ENCODE measurements at regions not wholly inside any gene's neighbourhood (a gene's known extent, or its start where the extent isn't known, plus 50 kb on each side); places are given as distances from the start of the nearest gene placed in this dataset.

GRCh38 chr12:66862356-66862985, 183.6 kb upstream of the GRIP1 start:
- Histone ChIP-seq H3K4me3 (ENCODE audit: low read depth in 1 of 5, low read length in 5 of 5) (no peak overlapping the region), H3K36me3 (ENCODE audit: control insufficient read depth in 5 of 5, insufficient read depth in 5 of 5, low read length in 5 of 5) (no peaks in the 10 kb centered on the region), H3K27ac (ENCODE audit: low read depth, low read length) (no peak overlapping the region), H3K9me3 (ENCODE audit: control insufficient read depth in 5 of 5, low read length in 5 of 5) (no peaks in the 10 kb centered on the region), H3K4me1 (ENCODE audit: control insufficient read depth in 5 of 5, insufficient read depth in 5 of 5, low read length in 5 of 5) (no peaks in the 10 kb centered on the region), H3K9ac (ENCODE audit: low read length in 5 of 5) (no peak overlapping the region), H3K27me3 (ENCODE audit: control insufficient read depth in 5 of 5, insufficient read depth in 4 of 5, low read length in 5 of 5) (peaks cover 0 to 3% (median 0%) of the 10 kb centered on the region in 5 donors)

- H3K4me1 ChIP-seq (ENCODE audit: control insufficient read depth in 5 of 5, insufficient read depth in 5 of 5, low read length in 5 of 5), result no peaks in the 10 kb centered on the region
- no peaks in the 10 kb centered on the region for H3K9me3 ChIP-seq (ENCODE audit: control insufficient read depth in 5 of 5, low read length in 5 of 5)
- no peak overlapping the region for H3K9ac ChIP-seq (ENCODE audit: low read length in 5 of 5)
- H3K27me3 ChIP-seq (ENCODE audit: control insufficient read depth in 5 of 5, insufficient read depth in 4 of 5, low read length in 5 of 5), result peaks cover 0 to 3% (median 0%) of the 10 kb centered on the region in 5 donors
- no peaks in the 10 kb centered on the region for H3K36me3 ChIP-seq (ENCODE audit: control insufficient read depth in 5 of 5, insufficient read depth in 5 of 5, low read length in 5 of 5)
- H3K27ac ChIP-seq (ENCODE audit: low read depth, low read length), result no peak overlapping the region
- no peak overlapping the region for H3K4me3 ChIP-seq (ENCODE audit: low read depth in 1 of 5, low read length in 5 of 5)
These were observed 184.4 kb upstream of the GRIP1 start for GRCh38 chr12:66863276-66863675.

- Histone ChIP-seq H3K27ac (ENCODE audit: low read depth, low read length) (no peak overlapping the region), H3K9ac (ENCODE audit: low read length in 5 of 5) (no peak overlapping the region), H3K4me3 (ENCODE audit: low read depth in 1 of 5, low read length in 5 of 5) (no peak overlapping the region), H3K9me3 (ENCODE audit: control insufficient read depth in 5 of 5, low read length in 5 of 5) (no peaks in the 10 kb centered on the region), H3K4me1 (ENCODE audit: control insufficient read depth in 5 of 5, insufficient read depth in 5 of 5, low read length in 5 of 5) (no peaks in the 10 kb centered on the region), H3K36me3 (ENCODE audit: control insufficient read depth in 5 of 5, insufficient read depth in 5 of 5, low read length in 5 of 5) (no peaks in the 10 kb centered on the region), H3K27me3 (ENCODE audit: control insufficient read depth in 5 of 5, insufficient read depth in 4 of 5, low read length in 5 of 5) (peaks cover 0 to 2% (median 0%) of the 10 kb centered on the region in 5 donors)
These were observed 199.0 kb upstream of the GRIP1 start for GRCh38 chr12:66877925-66878324.

- no peaks in the 10 kb centered on the region for H3K4me1 ChIP-seq (ENCODE audit: control insufficient read depth in 5 of 5, insufficient read depth in 5 of 5, low read length in 5 of 5)
- H3K27ac ChIP-seq (ENCODE audit: low read depth, low read length), result no peak overlapping the region
- H3K27me3 ChIP-seq (ENCODE audit: control insufficient read depth in 5 of 5, insufficient read depth in 4 of 5, low read length in 5 of 5), result peaks cover 0 to 2% (median 0%) of the 10 kb centered on the region in 5 donors
- no peak overlapping the region for H3K9ac ChIP-seq (ENCODE audit: low read length in 5 of 5)
- no peaks in the 10 kb centered on the region for H3K36me3 ChIP-seq (ENCODE audit: control insufficient read depth in 5 of 5, insufficient read depth in 5 of 5, low read length in 5 of 5)
- no peaks in the 10 kb centered on the region for H3K9me3 ChIP-seq (ENCODE audit: control insufficient read depth in 5 of 5, low read length in 5 of 5)
- no peak overlapping the region for H3K4me3 ChIP-seq (ENCODE audit: low read depth in 1 of 5, low read length in 5 of 5)
These were observed 200.5 kb upstream of the GRIP1 start for GRCh38 chr12:66879409-66879808.

- Histone ChIP-seq H3K4me3 (ENCODE audit: low read depth in 1 of 5, low read length in 5 of 5) (no peak overlapping the region), H3K9me3 (ENCODE audit: control insufficient read depth in 5 of 5, low read length in 5 of 5) (no peaks in the 10 kb centered on the region), H3K27me3 (ENCODE audit: control insufficient read depth in 5 of 5, insufficient read depth in 4 of 5, low read length in 5 of 5) (peaks cover 0 to 5% (median 0%) of the 10 kb centered on the region in 5 donors), H3K4me1 (ENCODE audit: control insufficient read depth in 5 of 5, insufficient read depth in 5 of 5, low read length in 5 of 5) (no peaks in the 10 kb centered on the region), H3K27ac (ENCODE audit: low read depth, low read length) (no peak overlapping the region), H3K9ac (ENCODE audit: low read length in 5 of 5) (no peak overlapping the region), H3K36me3 (ENCODE audit: control insufficient read depth in 5 of 5, insufficient read depth in 5 of 5, low read length in 5 of 5) (no peaks in the 10 kb centered on the region)
These were observed 202.5 kb upstream of the GRIP1 start for GRCh38 chr12:66881386-66881785.

- H3K9ac ChIP-seq (ENCODE audit: low read length in 5 of 5), result no peak overlapping the region
These were observed 205.2 kb upstream of the GRIP1 start for GRCh38 chr12:66884091-66884490.

GRCh38 chr12:66885115-66885875, 206.4 kb upstream of the GRIP1 start:
- Histone ChIP-seq H3K4me1 (ENCODE audit: control insufficient read depth in 5 of 5, insufficient read depth in 5 of 5, low read length in 5 of 5) (no peaks in the 10 kb centered on the region), H3K27me3 (ENCODE audit: control insufficient read depth in 5 of 5, insufficient read depth in 4 of 5, low read length in 5 of 5) (peaks cover 0 to 3% (median 0%) of the 10 kb centered on the region in 5 donors), H3K27ac (ENCODE audit: low read depth, low read length) (no peak overlapping the region), H3K4me3 (ENCODE audit: low read depth in 1 of 5, low read length in 5 of 5) (no peak overlapping the region), H3K9me3 (ENCODE audit: control insufficient read depth in 5 of 5, low read length in 5 of 5) (no peaks in the 10 kb centered on the region), H3K36me3 (ENCODE audit: control insufficient read depth in 5 of 5, insufficient read depth in 5 of 5, low read length in 5 of 5) (no peaks in the 10 kb centered on the region), H3K9ac (ENCODE audit: low read length in 5 of 5) (no peak overlapping the region)

More at GRCh38 chr12:66884091-66884490, 205.2 kb upstream of the GRIP1 start:
- H3K27ac ChIP-seq (ENCODE audit: low read depth, low read length), result no peak overlapping the region
- no peaks in the 10 kb centered on the region for H3K36me3 ChIP-seq (ENCODE audit: control insufficient read depth in 5 of 5, insufficient read depth in 5 of 5, low read length in 5 of 5)
- H3K9me3 ChIP-seq (ENCODE audit: control insufficient read depth in 5 of 5, low read length in 5 of 5), result no peaks in the 10 kb centered on the region
- no peak overlapping the region for H3K4me3 ChIP-seq (ENCODE audit: low read depth in 1 of 5, low read length in 5 of 5)
- peaks cover 0 to 3% (median 0%) of the 10 kb centered on the region in 5 donors for H3K27me3 ChIP-seq (ENCODE audit: control insufficient read depth in 5 of 5, insufficient read depth in 4 of 5, low read length in 5 of 5)
- no peaks in the 10 kb centered on the region for H3K4me1 ChIP-seq (ENCODE audit: control insufficient read depth in 5 of 5, insufficient read depth in 5 of 5, low read length in 5 of 5)

- Histone ChIP-seq H3K4me1 (ENCODE audit: control insufficient read depth in 5 of 5, insufficient read depth in 5 of 5, low read length in 5 of 5) (no peaks in the 10 kb centered on the region), H3K9me3 (ENCODE audit: control insufficient read depth in 5 of 5, low read length in 5 of 5) (no peaks in the 10 kb centered on the region), H3K9ac (ENCODE audit: low read length in 5 of 5) (no peak overlapping the region), H3K36me3 (ENCODE audit: control insufficient read depth in 5 of 5, insufficient read depth in 5 of 5, low read length in 5 of 5) (no peaks in the 10 kb centered on the region), H3K4me3 (ENCODE audit: low read depth in 1 of 5, low read length in 5 of 5) (no peak overlapping the region), H3K27me3 (ENCODE audit: control insufficient read depth in 5 of 5, insufficient read depth in 4 of 5, low read length in 5 of 5) (peaks cover 0 to 5% (median 0%) of the 10 kb centered on the region in 5 donors), H3K27ac (ENCODE audit: low read depth, low read length) (no peak overlapping the region)
These were observed 217.9 kb upstream of the GRIP1 start for GRCh38 chr12:66896797-66897196.

GRCh38 chr12:66898700-66899469, 220.0 kb upstream of the GRIP1 start:
- no peaks in the 10 kb centered on the region for H3K36me3 ChIP-seq (ENCODE audit: control insufficient read depth in 5 of 5, insufficient read depth in 5 of 5, low read length in 5 of 5)
- peaks cover 0 to 5% (median 0%) of the 10 kb centered on the region in 5 donors for H3K27me3 ChIP-seq (ENCODE audit: control insufficient read depth in 5 of 5, insufficient read depth in 4 of 5, low read length in 5 of 5)
- H3K4me1 ChIP-seq (ENCODE audit: control insufficient read depth in 5 of 5, insufficient read depth in 5 of 5, low read length in 5 of 5), result no peaks in the 10 kb centered on the region
- no peak overlapping the region for H3K9ac ChIP-seq (ENCODE audit: low read length in 5 of 5)
- no peaks in the 10 kb centered on the region for H3K9me3 ChIP-seq (ENCODE audit: control insufficient read depth in 5 of 5, low read length in 5 of 5)
- H3K4me3 ChIP-seq (ENCODE audit: low read depth in 1 of 5, low read length in 5 of 5), result no peak overlapping the region
- H3K27ac ChIP-seq (ENCODE audit: low read depth, low read length), result no peak overlapping the region

- Histone ChIP-seq H3K27me3 (ENCODE audit: control insufficient read depth in 5 of 5, insufficient read depth in 4 of 5, low read length in 5 of 5) (peaks cover 0 to 2% (median 0%) of the 10 kb centered on the region in 5 donors), H3K36me3 (ENCODE audit: control insufficient read depth in 5 of 5, insufficient read depth in 5 of 5, low read length in 5 of 5) (no peaks in the 10 kb centered on the region), H3K9me3 (ENCODE audit: control insufficient read depth in 5 of 5, low read length in 5 of 5) (no peaks in the 10 kb centered on the region), H3K4me3 (ENCODE audit: low read depth in 1 of 5, low read length in 5 of 5) (no peak overlapping the region), H3K4me1 (ENCODE audit: control insufficient read depth in 5 of 5, insufficient read depth in 5 of 5, low read length in 5 of 5) (no peaks in the 10 kb centered on the region), H3K9ac (ENCODE audit: low read length in 5 of 5) (no peak overlapping the region), H3K27ac (ENCODE audit: low read depth, low read length) (no peak overlapping the region)
These were observed 220.7 kb upstream of the GRIP1 start for GRCh38 chr12:66899588-66899987.

Data from subcutaneous abdominal adipose tissue (tissue), 5 donors.